ENCODE measurements at regions not wholly inside any gene's neighbourhood (a gene's known extent, or its start where the extent isn't known, plus 50 kb on each side); places are given as distances from the start of the nearest gene placed in this dataset.
A peak's percentile ranks its signal among the peaks of the same experiment; 100 is the strongest.

- no peak overlapping the region for H3K4me3 ChIP-seq
- intact Hi-C loops (cut with DNase I) = no loop called here
- no peak overlapping the region for H3K27ac ChIP-seq
- H3K27me3 ChIP-seq = no peaks in the 10 kb centered on the region
- TF ChIP-seq POLR2A (IDR thresholded peaks at IDR 0.05) = no peak
- TF ChIP-seq, protein P1, sequence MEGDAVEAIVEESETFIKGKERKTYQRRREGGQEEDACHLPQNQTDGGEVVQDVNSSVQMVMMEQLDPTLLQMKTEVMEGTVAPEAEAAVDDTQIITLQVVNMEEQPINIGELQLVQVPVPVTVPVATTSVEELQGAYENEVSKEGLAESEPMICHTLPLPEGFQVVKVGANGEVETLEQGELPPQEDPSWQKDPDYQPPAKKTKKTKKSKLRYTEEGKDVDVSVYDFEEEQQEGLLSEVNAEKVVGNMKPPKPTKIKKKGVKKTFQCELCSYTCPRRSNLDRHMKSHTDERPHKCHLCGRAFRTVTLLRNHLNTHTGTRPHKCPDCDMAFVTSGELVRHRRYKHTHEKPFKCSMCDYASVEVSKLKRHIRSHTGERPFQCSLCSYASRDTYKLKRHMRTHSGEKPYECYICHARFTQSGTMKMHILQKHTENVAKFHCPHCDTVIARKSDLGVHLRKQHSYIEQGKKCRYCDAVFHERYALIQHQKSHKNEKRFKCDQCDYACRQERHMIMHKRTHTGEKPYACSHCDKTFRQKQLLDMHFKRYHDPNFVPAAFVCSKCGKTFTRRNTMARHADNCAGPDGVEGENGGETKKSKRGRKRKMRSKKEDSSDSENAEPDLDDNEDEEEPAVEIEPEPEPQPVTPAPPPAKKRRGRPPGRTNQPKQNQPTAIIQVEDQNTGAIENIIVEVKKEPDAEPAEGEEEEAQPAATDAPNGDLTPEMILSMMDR (IDR thresholded peaks at IDR 0.05) = no peak
- no peaks in the 10 kb centered on the region for H3K9me3 ChIP-seq
- 66 to 88% methylated on average over 2 of the region's 2 CpGs for WGBS, 2 donors
- H3K4me1 ChIP-seq = no peaks in the 10 kb centered on the region
- no peak for DNase-seq
- H3K36me3 ChIP-seq = no peaks in the 10 kb centered on the region
Measured at GRCh38 chr13:37187105-37187504, 81.6 kb upstream of the CSNK1A1L start.

- no peak for DNase-seq
- intact Hi-C loops (cut with DNase I) = no loop called here
- no peak overlapping the region for H3K27ac ChIP-seq
- TF ChIP-seq, protein P1 (IDR thresholded peaks at IDR 0.05) = no peak
- no peak for TF ChIP-seq POLR2A (IDR thresholded peaks at IDR 0.05)
- H3K36me3 ChIP-seq = no peaks in the 10 kb centered on the region
- H3K4me1 ChIP-seq = no peaks in the 10 kb centered on the region
- H3K27me3 ChIP-seq = no peaks in the 10 kb centered on the region
- H3K4me3 ChIP-seq = no peak overlapping the region
- H3K9me3 ChIP-seq = no peaks in the 10 kb centered on the region
Measured at GRCh38 chr13:37181620-37182019, 76.2 kb upstream of the CSNK1A1L start.

- H3K4me3 ChIP-seq = no peak overlapping the region
- no peak for DNase-seq
- no peaks in the 10 kb centered on the region for H3K9me3 ChIP-seq
- TF ChIP-seq, protein P1 (IDR thresholded peaks at IDR 0.05) = no peak
- TF ChIP-seq POLR2A (IDR thresholded peaks at IDR 0.05) = no peak
- H3K27ac ChIP-seq = no peak overlapping the region
- peaks cover 0 to 6% (median 2%) of the 10 kb centered on the region in 3 donors for H3K4me1 ChIP-seq
- H3K36me3 ChIP-seq = no peaks in the 10 kb centered on the region
- intact Hi-C loops (cut with DNase I) = no loop called here
- WGBS, 2 donors = 85% methylated on average over 4 of the region's 4 CpGs
- H3K27me3 ChIP-seq = no peaks in the 10 kb centered on the region
Measured at GRCh38 chr13:37179645-37180044, 74.2 kb upstream of the CSNK1A1L start.

- TF ChIP-seq, protein P1 (IDR thresholded peaks at IDR 0.05) = no peak
- no peak for TF ChIP-seq POLR2A (IDR thresholded peaks at IDR 0.05)
- 74 to 90% methylated on average over 3 of the region's 3 CpGs for WGBS, 2 donors
- no peak overlapping the region for H3K27ac ChIP-seq
- no peak overlapping the region for H3K4me3 ChIP-seq
- no peaks in the 10 kb centered on the region for H3K27me3 ChIP-seq
- H3K9me3 ChIP-seq = no peaks in the 10 kb centered on the region
- no peak for DNase-seq
- no peaks in the 10 kb centered on the region for H3K36me3 ChIP-seq
- intact Hi-C loops (cut with DNase I) = no loop called here
- peaks cover 0 to 6% (median 2%) of the 10 kb centered on the region in 3 donors for H3K4me1 ChIP-seq
Measured at GRCh38 chr13:37177125-37177524, 71.7 kb upstream of the CSNK1A1L start.

GRCh38 chr13:37175996-37176395 is 70.5 kb upstream of the CSNK1A1L start:
- H3K36me3 ChIP-seq = no peaks in the 10 kb centered on the region
- peak overlapping the region in 1 of 4 donors; percentile 17 for H3K27ac ChIP-seq
- H3K4me3 ChIP-seq = no peak overlapping the region
- TF ChIP-seq, protein P1 (IDR thresholded peaks at IDR 0.05) = no peak
- no peak for TF ChIP-seq POLR2A (IDR thresholded peaks at IDR 0.05)
- H3K27me3 ChIP-seq = no peaks in the 10 kb centered on the region
- WGBS, 2 donors = 19 to 21% methylated on average over 2 of the region's 2 CpGs
- H3K9me3 ChIP-seq = no peaks in the 10 kb centered on the region
- DNase-seq = no peak
- intact Hi-C loops (cut with DNase I) = no loop called here
- peaks cover 0 to 6% (median 2%) of the 10 kb centered on the region in 3 donors for H3K4me1 ChIP-seq

All from esophagus squamous epithelium (tissue), 5 donors.